GM23248 (cell line): ENCODE measurements at regions not wholly inside any gene's neighbourhood (a gene's known extent, or its start where the extent isn't known, plus 50 kb on each side); places are given as distances from the start of the nearest gene placed in this dataset.

Experiments used
- DNase-seq: peaks from one replicate; pipeline ENCODE4 v3.0.0-alpha.2; 2015
- H2AFZ ChIP-seq: fragments of 200-600 bp; sonication (generic); 2 replicates; pipeline ENCODE4 v1.6.1; 2016; ENCODE audit warnings: antibody characterized with exemption
- H3F3A ChIP-seq: fragments of 200-600 bp; sonication (generic); 2 replicates; pipeline ENCODE4 v1.6.1; 2016; ENCODE audit warnings: mild to moderate bottlenecking, antibody characterized with exemption, mixed run types; ENCODE audit not compliant: insufficient read depth
- H3K27ac ChIP-seq: fragments of 200-600 bp; sonication (generic); 2 replicates; pipeline ENCODE4 v1.5.1; 2016; ENCODE audit warnings: mild to moderate bottlenecking
- H3K27me3 ChIP-seq: fragments of 200-600 bp; sonication (generic); replicated peaks from 2 replicates; pipeline ENCODE4 v1.6.1; 2016; ENCODE audit warnings: mild to moderate bottlenecking; ENCODE audit not compliant: insufficient read depth
- H3K36me3 ChIP-seq: fragments of 200-600 bp; sonication (generic); 2 replicates; pipeline ENCODE4 v1.6.1; 2016; ENCODE audit warnings: low read depth, mild to moderate bottlenecking
- H3K4me1 ChIP-seq: fragments of 200-600 bp; sonication (generic); 2 replicates; pipeline ENCODE4 v1.6.1; 2016; ENCODE audit warnings: mild to moderate bottlenecking; ENCODE audit not compliant: insufficient read depth
- H3K4me2 ChIP-seq: fragments of 200-600 bp; sonication (generic); one replicate; pipeline ENCODE4 v1.6.1; 2016; ENCODE audit warnings: mild to moderate bottlenecking; ENCODE audit not compliant: unreplicated experiment
- H3K4me3 ChIP-seq: fragments of 200-600 bp; sonication (generic); 2 replicates; pipeline ENCODE4 v1.5.1; 2016; ENCODE audit warnings: mild to moderate bottlenecking
- H3K79me2 ChIP-seq: fragments of 200-600 bp; sonication (generic); 2 replicates; pipeline ENCODE4 v1.6.1; 2016; ENCODE audit warnings: mild to moderate bottlenecking; ENCODE audit not compliant: insufficient read depth
- H3K9ac ChIP-seq: fragments of 200-600 bp; sonication (generic); 2 replicates; pipeline ENCODE4 v1.6.1; 2016; ENCODE audit warnings: mild to moderate bottlenecking
- H3K9me2 ChIP-seq: fragments of 200-600 bp; sonication (generic); 2 replicates; pipeline ENCODE4 v1.6.1; 2016; ENCODE audit warnings: mixed run types, mild to moderate bottlenecking, moderate library complexity; ENCODE audit not compliant: insufficient read depth
- H3K9me3 ChIP-seq: fragments of 200-600 bp; sonication (generic); one replicate; pipeline ENCODE4 v1.6.1; 2017; ENCODE audit warnings: low read depth
- H4K20me1 ChIP-seq: fragments of 200-600 bp; sonication (generic); 2 replicates; pipeline ENCODE4 v1.6.0; 2016; ENCODE audit not compliant: insufficient read depth
- EZH2 ChIP-seq: fragments of 200-600 bp; sonication (generic); IDR thresholded peaks from 2 replicates; pipeline ENCODE4 v1.6.1; 2018; ENCODE audit warnings: antibody characterized with exemption, mild to moderate bottlenecking; ENCODE audit not compliant: insufficient read depth, poor library complexity, severe bottlenecking
- EZH2phosphoT487 ChIP-seq: fragments of 200-600 bp; sonication (generic); IDR thresholded peaks from 2 replicates; pipeline ENCODE4 v1.6.1; 2018; ENCODE audit warnings: antibody characterized with exemption, moderate library complexity, mild to moderate bottlenecking, low read depth; ENCODE audit not compliant: insufficient read depth
- WGBS, 2 experiments: methylation state at CpG; one replicate each; pipeline ENCODE4 v1.1.6; 2015 to 2017; ENCODE audit warnings: low lambda C conversion rate in 2 of 2, low coverage in 1 of 2; ENCODE audit errors: missing lambda C conversion rate in 2 of 2; 5-methylcytosine and 5-hydroxymethylcytosine counted together
- in situ Hi-C: fragments of 300-500 bp; cut with MboI; formaldehyde crosslinking; loops from 2 replicates; pipeline ENCODE4 v1.15.0; 2020

- H4K20me1 ChIP-seq = no peaks in the 10 kb centered on the region
- no peak overlapping the region for H3K9ac ChIP-seq
- H3K79me2 ChIP-seq = no peaks in the 10 kb centered on the region
- in situ Hi-C loops = no loop called here
- no peak overlapping the region for H3K27ac ChIP-seq
- H3F3A ChIP-seq = no peaks in the 10 kb centered on the region
- H3K4me1 ChIP-seq = 0 out of 2 replicates have a peak, but pooled peaks cover 8% of the 10 kb centered on the region
- DNase-seq = no peak
- H3K36me3 ChIP-seq = no peaks in the 10 kb centered on the region
- H3K27me3 ChIP-seq = no peaks in the 10 kb centered on the region
- H3K4me2 ChIP-seq = no peak overlapping the region
- no peak for TF ChIP-seq EZH2
- TF ChIP-seq EZH2phosphoT487 = no peak
- 56 to 73% methylated on average over 2 of the region's 2 CpGs for WGBS, 2 experiments
- no peak overlapping the region for H3K4me3 ChIP-seq
- H3K9me2 ChIP-seq = no peaks in the 10 kb centered on the region
- no peak overlapping the region for H2AFZ ChIP-seq
- H3K9me3 ChIP-seq = no peaks in the 10 kb centered on the region
These were observed 408.3 kb upstream of the ANKRD30A start for GRCh38 chr10:36717118-36717517.

DNA sequence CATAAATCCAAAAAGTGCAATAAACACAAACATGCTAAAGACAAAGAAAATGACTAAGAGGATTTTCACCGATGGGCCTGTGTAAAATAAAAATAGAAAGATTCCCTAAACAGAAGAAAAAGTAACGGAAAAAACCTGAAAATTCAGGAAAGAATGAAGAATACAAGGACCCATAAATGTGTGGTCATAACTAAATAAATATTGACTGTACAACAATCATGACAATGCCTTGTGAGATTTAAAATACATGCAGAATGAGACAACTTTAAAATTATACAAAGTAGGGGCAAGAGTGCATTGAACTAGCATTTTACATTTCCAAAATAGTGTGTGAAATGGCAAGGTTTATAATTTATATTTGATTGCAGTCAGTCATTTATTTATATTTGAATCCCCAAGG is 409.1 kb upstream of the ANKRD30A start:
- Histone ChIP-seq H3K36me3 (no peaks in the 10 kb centered on the region), H3K4me2 (no peak overlapping the region), H2AFZ (no peak overlapping the region), H3K9ac (no peak overlapping the region), H3K27ac (no peak overlapping the region), H3K27me3 (no peaks in the 10 kb centered on the region), H4K20me1 (no peaks in the 10 kb centered on the region), H3F3A (no peaks in the 10 kb centered on the region), H3K4me1 (no peaks in the 10 kb centered on the region), H3K9me2 (no peaks in the 10 kb centered on the region), H3K4me3 (no peak overlapping the region), H3K9me3 (no peaks in the 10 kb centered on the region), H3K79me2 (no peaks in the 10 kb centered on the region)
- DNase-seq = no peak
- in situ Hi-C loops = no loop called here
- 98 to 99% methylated on average over 2 of the region's 2 CpGs for WGBS, 2 experiments
- TF ChIP-seq EZH2 = no peak
- no peak for TF ChIP-seq EZH2phosphoT487

DNA sequence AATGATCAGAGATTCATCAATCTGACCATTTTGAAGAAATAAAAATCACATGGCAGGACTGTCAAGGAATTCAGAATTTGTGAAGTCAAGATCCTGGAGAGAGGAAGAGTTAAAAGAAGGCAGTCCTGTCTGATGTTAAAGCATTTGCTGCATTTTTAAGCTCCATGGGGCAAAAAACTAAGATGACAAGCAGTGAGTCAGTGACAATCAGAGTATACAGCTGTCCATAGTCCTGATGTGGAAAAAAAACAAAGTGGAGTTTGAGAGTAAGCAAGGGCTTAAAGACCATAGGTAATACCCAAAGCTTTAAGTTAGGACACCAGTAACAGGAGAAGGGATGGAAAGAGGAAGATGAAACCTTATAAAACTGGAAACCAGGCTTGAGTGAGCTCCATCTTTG is 412.7 kb upstream of the ANKRD30A start:
- Histone ChIP-seq H3K9ac (no peak overlapping the region), H3K4me2 (no peak overlapping the region), H3F3A (no peaks in the 10 kb centered on the region), H3K36me3 (no peaks in the 10 kb centered on the region), H3K4me3 (no peak overlapping the region), H2AFZ (no peak overlapping the region), H3K9me2 (no peaks in the 10 kb centered on the region), H3K79me2 (no peaks in the 10 kb centered on the region), H3K9me3 (no peaks in the 10 kb centered on the region), H3K27me3 (no peaks in the 10 kb centered on the region), H3K4me1 (no peaks in the 10 kb centered on the region), H3K27ac (no peak overlapping the region), H4K20me1 (no peaks in the 10 kb centered on the region)
- DNase-seq = peak; percentile 11
- in situ Hi-C loops = no loop called here
- TF ChIP-seq EZH2phosphoT487 (no peak), EZH2 (no peak)

DNA sequence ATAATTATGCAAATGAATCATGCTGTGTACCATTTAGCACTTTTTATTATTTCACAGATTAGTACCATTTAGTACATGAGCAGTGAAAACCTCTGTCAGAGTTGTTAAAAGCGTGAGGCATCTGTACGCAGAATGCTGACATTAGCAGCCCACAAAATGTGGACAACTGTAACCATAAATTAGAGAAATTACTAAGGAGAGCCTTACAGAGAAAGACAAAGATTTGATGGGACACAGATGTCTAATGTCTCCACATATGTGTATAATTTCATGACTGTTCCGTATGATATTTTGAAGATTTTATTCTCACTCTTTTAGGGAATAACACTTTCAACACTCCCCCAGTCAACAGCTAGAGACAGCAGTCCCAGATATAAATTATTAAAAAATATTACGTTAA is 414.0 kb upstream of the ANKRD30A start:
- no peaks in the 10 kb centered on the region for H3K79me2 ChIP-seq
- no peak overlapping the region for H2AFZ ChIP-seq
- H3K9me3 ChIP-seq = no peaks in the 10 kb centered on the region
- H3K4me1 ChIP-seq = no peaks in the 10 kb centered on the region
- H3K4me2 ChIP-seq = no peak overlapping the region
- no peak overlapping the region for H3K27ac ChIP-seq
- H3K27me3 ChIP-seq = no peaks in the 10 kb centered on the region
- in situ Hi-C loops = no loop called here
- H3K9me2 ChIP-seq = no peaks in the 10 kb centered on the region
- no peaks in the 10 kb centered on the region for H3F3A ChIP-seq
- no peaks in the 10 kb centered on the region for H3K36me3 ChIP-seq
- DNase-seq = no peak
- H4K20me1 ChIP-seq = no peaks in the 10 kb centered on the region
- WGBS, 2 experiments = 49 to 62% methylated on average over 4 of the region's 4 CpGs
- no peak overlapping the region for H3K4me3 ChIP-seq
- TF ChIP-seq EZH2phosphoT487 (no peak), EZH2 (no peak)
- no peak overlapping the region for H3K9ac ChIP-seq

DNA sequence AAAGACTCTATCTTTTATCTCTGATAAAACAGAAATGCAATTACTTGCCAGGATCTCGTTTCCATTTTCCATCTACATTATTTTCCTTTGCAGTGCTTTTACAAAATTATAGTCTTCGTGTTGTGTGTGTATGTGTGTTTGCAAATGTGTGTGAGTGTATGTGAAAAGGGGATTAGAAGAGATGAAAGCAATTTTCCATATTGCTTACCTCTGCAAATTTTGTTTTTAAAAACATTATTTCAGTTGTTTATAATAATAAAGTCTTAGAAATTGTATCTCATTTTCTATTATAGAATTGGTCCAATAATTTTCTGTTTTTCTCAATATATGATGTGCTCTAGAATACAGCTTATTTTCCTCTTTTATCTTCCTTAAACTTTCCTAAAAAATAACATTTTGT is 421.3 kb upstream of the ANKRD30A start:
- H3K9me3 ChIP-seq = no peaks in the 10 kb centered on the region
- no peaks in the 10 kb centered on the region for H4K20me1 ChIP-seq
- H3K4me1 ChIP-seq = no peaks in the 10 kb centered on the region
- H3K36me3 ChIP-seq = no peaks in the 10 kb centered on the region
- TF ChIP-seq EZH2phosphoT487 = no peak
- no peak for TF ChIP-seq EZH2
- no peak overlapping the region for H2AFZ ChIP-seq
- no peak overlapping the region for H3K4me2 ChIP-seq
- in situ Hi-C loops = no loop called here
- no peaks in the 10 kb centered on the region for H3K27me3 ChIP-seq
- no peaks in the 10 kb centered on the region for H3K79me2 ChIP-seq
- no peak overlapping the region for H3K4me3 ChIP-seq
- no peaks in the 10 kb centered on the region for H3F3A ChIP-seq
- no peaks in the 10 kb centered on the region for H3K9me2 ChIP-seq
- H3K9ac ChIP-seq = no peak overlapping the region
- H3K27ac ChIP-seq = no peak overlapping the region
- no peak for DNase-seq
- WGBS, 2 experiments = 41 to 46% methylated on average over 2 of the region's 2 CpGs
